A673 (cell line): ENCODE measurements at regions not wholly inside any gene's neighbourhood (a gene's known extent, or its start where the extent isn't known, plus 50 kb on each side); places are given as distances from the start of the nearest gene placed in this dataset.

Experiments
- BruUV-seq: library from RNA; stranded (reverse); fragments of 400-500 nt; replicated peaks from 2 replicates; lab custom pipeline; 2021; lab: Mats Ljungman, UMichigan
- CTCF ChIA-PET: fragments of 300-600 bp; sonication (Branson Sonifier 250); formaldehyde crosslinking; loops from one replicate; lab custom pipeline; 2022; ENCODE audit warnings: antibody characterized with exemption; lab: Charles Lee
- POLR2A ChIA-PET: fragments of 300-600 bp; sonication (Branson Sonifier 250); formaldehyde crosslinking; loops from one replicate; lab custom pipeline; 2022; ENCODE audit warnings: antibody characterized with exemption; ENCODE audit not compliant: low non-redundant PET; lab: Charles Lee
- DNase-seq: peaks from one replicate; pipeline ENCODE4 v3.0.0-alpha.2; 2015; ENCODE audit warnings: low spot score
- H3K27ac ChIP-seq: fragments of 200-600 bp; sonication (generic); 2 replicates; pipeline ENCODE4 v1.5.1; 2016; ENCODE audit warnings: mixed run types, low read depth, mild to moderate bottlenecking, mixed read lengths, antibody characterized with exemption, low read length; ENCODE audit not compliant: poor library complexity, severe bottlenecking
- H3K27me3 ChIP-seq: fragments of 200-600 bp; sonication (generic); replicated peaks from 2 replicates; pipeline ENCODE4 v1.6.1; 2017; ENCODE audit warnings: mixed run types, low read depth, mild to moderate bottlenecking, mixed read lengths, antibody characterized with exemption, low read length; ENCODE audit not compliant: insufficient read depth, poor library complexity
- H3K36me3 ChIP-seq: fragments of 200-600 bp; sonication (generic); 2 replicates; pipeline ENCODE4 v1.6.1; 2016; ENCODE audit warnings: mixed run types, mild to moderate bottlenecking, mixed read lengths, antibody characterized with exemption, low read length; ENCODE audit not compliant: insufficient read depth, poor library complexity, severe bottlenecking
- H3K4me1 ChIP-seq: fragments of 200-600 bp; sonication (generic); 2 replicates; pipeline ENCODE4 v1.6.1; 2017; ENCODE audit warnings: mixed run types, mild to moderate bottlenecking, mixed read lengths, antibody characterized with exemption, low read length; ENCODE audit not compliant: insufficient read depth, poor library complexity, severe bottlenecking
- H3K4me3 ChIP-seq: fragments of 200-600 bp; sonication (generic); 2 replicates; pipeline ENCODE4 v1.5.1; 2016; ENCODE audit warnings: low read depth, mixed run types, mild to moderate bottlenecking, mixed read lengths, low read length; ENCODE audit not compliant: poor library complexity, severe bottlenecking
- H3K9me3 ChIP-seq: fragments of 200-600 bp; sonication (generic); 2 replicates; pipeline ENCODE4 v1.6.1; 2016; ENCODE audit warnings: mixed run types, low read depth, mild to moderate bottlenecking, mixed read lengths, antibody characterized with exemption, low read length; ENCODE audit not compliant: poor library complexity, severe bottlenecking
- CTCF ChIP-seq: fragments of 300-800, 200-600 bp; sonication (generic); conservative IDR thresholded peaks from 2 replicates; pipeline ENCODE4 v1.5.1; 2017; ENCODE audit warnings: low read depth, mild to moderate bottlenecking, antibody characterized with exemption, low read length, moderate library complexity, mixed read lengths
- EZH2 ChIP-seq: fragments of 200-600 bp; sonication (generic); IDR thresholded peaks from 2 replicates; pipeline ENCODE4 v1.6.1; 2017; ENCODE audit warnings: borderline replicate concordance, low read depth, mild to moderate bottlenecking, mixed read lengths, antibody characterized with exemption, low read length; ENCODE audit not compliant: poor library complexity, severe bottlenecking
- intact Hi-C: fragments of 100-400 bp; cut with micrococcal nuclease; formaldehyde crosslinking; loops from one replicate; pipeline ENCODE4 v1.10.0; 2022; ENCODE audit not compliant: unreplicated experiment

DNA sequence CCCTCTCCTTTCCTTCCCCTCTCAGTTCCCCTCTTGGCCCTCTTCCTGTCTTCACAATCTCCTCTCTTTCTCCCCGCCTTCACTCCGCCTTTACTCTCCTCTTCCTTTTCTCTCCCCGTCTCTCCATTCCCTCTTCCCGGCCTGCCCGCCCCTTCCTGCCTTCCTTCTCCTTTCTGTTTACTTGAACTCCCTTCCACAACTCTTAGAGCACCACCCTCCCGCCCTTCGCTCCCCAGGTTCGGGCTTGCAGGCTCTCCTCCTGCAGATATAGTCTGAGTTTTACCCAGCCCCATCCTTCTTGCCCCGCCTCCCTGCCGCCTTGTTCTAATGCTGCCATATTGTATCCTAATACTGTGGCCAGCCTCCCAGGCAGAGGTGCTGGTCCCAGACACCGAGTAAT lies 201.5 kb upstream of the N4BP1 start:
- BruUV-seq, result no TSS peak
- Histone ChIP-seq H3K4me1 (no peaks in the 10 kb centered on the region), H3K4me3 (no peak overlapping the region), H3K36me3 (no peaks in the 10 kb centered on the region), H3K27ac (no peak overlapping the region), H3K9me3 (no peaks in the 10 kb centered on the region), H3K27me3 (peaks cover 79% of the 10 kb centered on the region)
- no peak for DNase-seq
- TF ChIP-seq EZH2, result peak; percentile 42
- no peak for TF ChIP-seq CTCF
- intact Hi-C loops, result no loop called here
- ChIA-PET CTCF (no interaction called here), POLR2A (no interaction called here)

DNA sequence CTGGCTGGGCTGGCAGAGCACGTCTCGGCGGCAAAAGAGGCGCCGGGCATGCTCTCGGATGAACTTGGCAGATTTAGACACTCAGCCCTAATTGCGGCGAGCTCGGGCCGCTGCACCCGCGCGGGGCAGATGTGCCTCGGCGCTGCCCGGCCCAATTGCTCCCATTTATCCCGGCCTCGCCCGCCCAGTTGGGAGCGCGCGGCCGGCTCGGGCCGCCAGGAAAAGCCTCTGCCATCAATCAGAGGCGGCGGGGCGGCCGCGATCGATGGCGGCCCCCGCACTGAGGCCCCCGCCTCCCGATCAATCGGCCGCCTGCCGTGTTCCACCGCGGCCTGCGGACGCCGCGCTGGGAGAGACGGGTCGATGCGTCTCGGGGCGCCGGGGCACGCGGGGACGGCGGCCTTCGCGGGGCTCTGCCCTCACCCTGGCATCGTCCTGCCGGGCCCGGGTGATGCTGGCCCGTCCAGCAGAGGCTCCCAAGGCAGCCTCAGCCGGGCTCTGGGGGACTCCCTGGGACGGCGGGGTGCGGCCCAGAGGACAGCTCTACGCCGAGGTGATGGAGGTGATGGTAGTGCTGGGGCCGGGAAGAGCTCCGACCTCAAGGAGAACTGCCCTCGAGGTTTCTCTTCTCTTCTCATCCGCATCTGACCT lies 200.9 kb upstream of the N4BP1 start:
- Histone ChIP-seq H3K27ac (no peak overlapping the region), H3K36me3 (no peaks in the 10 kb centered on the region), H3K4me1 (no peaks in the 10 kb centered on the region), H3K27me3 (peaks cover 79% of the 10 kb centered on the region), H3K9me3 (no peaks in the 10 kb centered on the region), H3K4me3 (no peak overlapping the region)
- ChIA-PET POLR2A (no interaction called here), CTCF (no interaction called here)
- DNase-seq, result no peak
- TF ChIP-seq EZH2, result no peak
- TF ChIP-seq CTCF, result no peak
- BruUV-seq, result no TSS peak
- intact Hi-C loops, result no loop called here

GRCh38 chr16:48810436-48810802 lies 200.4 kb upstream of the N4BP1 start:
- no TSS peak for BruUV-seq
- H3K4me1 ChIP-seq, result no peaks in the 10 kb centered on the region
- TF ChIP-seq EZH2 (no peak), CTCF (no peak)
- no peak overlapping the region for H3K27ac ChIP-seq
- H3K4me3 ChIP-seq, result no peak overlapping the region
- POLR2A ChIA-PET, result no interaction called here
- intact Hi-C loops, result no loop called here
- H3K9me3 ChIP-seq, result no peaks in the 10 kb centered on the region
- H3K27me3 ChIP-seq, result peaks cover 77% of the 10 kb centered on the region
- DNase-seq, result no peak
- no peaks in the 10 kb centered on the region for H3K36me3 ChIP-seq
- CTCF ChIA-PET, result no interaction called here
